H9 (cell line): ENCODE measurements at regions not wholly inside any gene's neighbourhood (a gene's known extent, or its start where the extent isn't known, plus 50 kb on each side); places are given as distances from the start of the nearest gene placed in this dataset.

Experiments used
- DNase-seq: peaks from one replicate; pipeline ENCODE4 v3.0.0-alpha.2; 2017
- H2AFZ ChIP-seq: one replicate; pipeline ENCODE4 v1.6.1; 2013; ENCODE audit warnings: mild to moderate bottlenecking, low read length, control low read depth, moderate library complexity
- H2AK5ac ChIP-seq: 2 replicates; pipeline ENCODE4 v1.6.1; 2013; ENCODE audit warnings: low read length, control low read depth, mixed read lengths; ENCODE audit not compliant: insufficient read length
- H2BK120ac ChIP-seq: one replicate; pipeline ENCODE4 v1.6.1; 2013; ENCODE audit warnings: low read depth, mild to moderate bottlenecking, low read length, control low read depth, inconsistent platforms; ENCODE audit not compliant: poor library complexity, severe bottlenecking
- H2BK12ac ChIP-seq: 2 replicates; pipeline ENCODE4 v1.6.1; 2013; ENCODE audit warnings: low read length, control low read depth, mixed read lengths, low read depth; ENCODE audit not compliant: insufficient read length
- H2BK15ac ChIP-seq: 2 replicates; pipeline ENCODE4 v1.6.1; 2013; ENCODE audit warnings: low read depth, low read length, control low read depth
- H2BK20ac ChIP-seq: one replicate; pipeline ENCODE4 v1.6.1; 2013; ENCODE audit warnings: low read depth, mild to moderate bottlenecking, low read length, control low read depth, inconsistent platforms; ENCODE audit not compliant: poor library complexity, severe bottlenecking
- H2BK5ac ChIP-seq: 2 replicates; pipeline ENCODE4 v1.6.1; 2013; ENCODE audit warnings: low read length, control low read depth, mixed read lengths; ENCODE audit not compliant: insufficient read length
- H3K14ac ChIP-seq: 2 replicates; pipeline ENCODE4 v1.6.1; 2013; ENCODE audit warnings: low read length, control low read depth; ENCODE audit not compliant: insufficient read depth
- H3K18ac ChIP-seq: 2 replicates; pipeline ENCODE4 v1.6.1; 2013; ENCODE audit warnings: low read depth, mild to moderate bottlenecking, mixed read lengths, low read length, control low read depth; ENCODE audit not compliant: insufficient read length
- H3K23ac ChIP-seq: 2 replicates; pipeline ENCODE4 v1.6.1; 2013; ENCODE audit warnings: low read length, control low read depth, mixed read lengths, low read depth; ENCODE audit not compliant: insufficient read length
- H3K23me2 ChIP-seq: 2 replicates; pipeline ENCODE4 v1.6.1; 2013; ENCODE audit warnings: low read depth, mild to moderate bottlenecking, mixed read lengths, low read length, control low read depth; ENCODE audit not compliant: insufficient read length, poor library complexity, severe bottlenecking
- H3K27ac ChIP-seq: 2 replicates; pipeline ENCODE4 v1.5.1; 2013; ENCODE audit warnings: low read length, control low read depth, mixed read lengths, low read depth; ENCODE audit not compliant: insufficient read length
- H3K27me3 ChIP-seq: 2 replicates; pipeline ENCODE4 v1.6.1; 2013; ENCODE audit warnings: low read length, control low read depth, inconsistent platforms; ENCODE audit not compliant: insufficient read depth
- H3K4ac ChIP-seq: 2 replicates; pipeline ENCODE4 v1.6.1; 2013; ENCODE audit warnings: low read depth, mild to moderate bottlenecking, control low read depth, inconsistent platforms, low read length, moderate library complexity
- H3K4me1 ChIP-seq: 2 replicates; pipeline ENCODE4 v1.6.1; 2013; ENCODE audit warnings: low read length, control low read depth, inconsistent platforms; ENCODE audit not compliant: insufficient read depth
- H3K4me2 ChIP-seq: 2 replicates; pipeline ENCODE4 v1.6.1; 2013; ENCODE audit warnings: low read length, control low read depth, mixed read lengths; ENCODE audit not compliant: insufficient read length, insufficient read depth
- H3K56ac ChIP-seq: 2 replicates; pipeline ENCODE4 v1.6.1; 2013; ENCODE audit warnings: low read depth, mild to moderate bottlenecking, mixed read lengths, low read length, control low read depth; ENCODE audit not compliant: insufficient read length
- H3K79me1 ChIP-seq: 2 replicates; pipeline ENCODE4 v1.6.1; 2013; ENCODE audit warnings: low read depth, mild to moderate bottlenecking, moderate library complexity, low read length, control low read depth, inconsistent platforms; ENCODE audit not compliant: insufficient read depth, poor library complexity, severe bottlenecking
- H3K79me2 ChIP-seq: 2 replicates; pipeline ENCODE4 v1.6.1; 2013; ENCODE audit warnings: low read length, control low read depth, inconsistent platforms; ENCODE audit not compliant: insufficient read depth
- H3K9ac ChIP-seq: 2 replicates; pipeline ENCODE4 v1.6.1; 2013; ENCODE audit warnings: low read length, control low read depth, mixed read lengths; ENCODE audit not compliant: insufficient read length; ENCODE audit errors: extremely low read depth
- H3K9me3 ChIP-seq: one replicate; pipeline ENCODE4 v1.6.1; 2013; ENCODE audit warnings: low read depth, low read length, inconsistent platforms; ENCODE audit not compliant: control insufficient read depth
- H3T11ph ChIP-seq: one replicate; pipeline ENCODE4 v1.6.1; 2013; ENCODE audit warnings: mild to moderate bottlenecking, low read length, control low read depth, inconsistent platforms
- H4K20me1 ChIP-seq: one replicate; pipeline ENCODE4 v1.6.1; 2013; ENCODE audit not compliant: control insufficient read depth, insufficient read length, insufficient read depth
- H4K5ac ChIP-seq: 2 replicates; pipeline ENCODE4 v1.6.1; 2013; ENCODE audit warnings: low read depth, mild to moderate bottlenecking, mixed read lengths, low read length, control low read depth; ENCODE audit not compliant: insufficient read length
- H4K8ac ChIP-seq: replicated peaks from 2 replicates; pipeline ENCODE4 v1.6.1; 2013; ENCODE audit warnings: low read length, control low read depth, mixed read lengths, low read depth; ENCODE audit not compliant: insufficient read length
- H4K91ac ChIP-seq: 2 replicates; pipeline ENCODE4 v1.6.1; 2013; ENCODE audit warnings: low read depth, mild to moderate bottlenecking, moderate library complexity, mixed read lengths, low read length, control low read depth; ENCODE audit not compliant: insufficient read length
- H3K27ac Mint-ChIP-seq, 3 experiments: 2 replicates in 2 of 3; 3 replicates in 1 of 3; pipeline ENCODE4 v1.8.0; 2020 to 2021; ENCODE audit warnings: mixed read lengths in 3 of 3, mild to moderate bottlenecking in 1 of 3, moderate library complexity in 1 of 3
- H3K27me3 Mint-ChIP-seq: 2 replicates; pipeline ENCODE4 v1.8.0; 2021; ENCODE audit warnings: low read depth, mild to moderate bottlenecking, moderate library complexity, mixed read lengths
- H3K36me3 Mint-ChIP-seq, 3 experiments: 2 replicates in 2 of 3; 3 replicates in 1 of 3; pipeline ENCODE4 v1.8.0; 2020 to 2021; ENCODE audit warnings: low read depth in 3 of 3, mixed read lengths in 3 of 3; ENCODE audit not compliant: insufficient read depth in 1 of 3
- H3K4me1 Mint-ChIP-seq, 2 experiments: 2 replicates each; pipeline ENCODE4 v1.8.0; 2020; ENCODE audit warnings: mixed read lengths in 2 of 2
- H3K4me3 Mint-ChIP-seq, 2 experiments: 2 replicates in 1 of 2; 3 replicates in 1 of 2; pipeline ENCODE4 v1.8.0; 2020 to 2021; ENCODE audit warnings: mild to moderate bottlenecking in 2 of 2, mixed read lengths in 2 of 2, moderate library complexity in 1 of 2
- H3K9me3 Mint-ChIP-seq, 2 experiments: 2 replicates in 1 of 2; 3 replicates in 1 of 2; pipeline ENCODE4 v1.8.0; 2020; ENCODE audit warnings: mild to moderate bottlenecking in 2 of 2, mixed read lengths in 2 of 2, moderate library complexity in 1 of 2
- CTCF ChIP-seq: fragments of 200-600 bp; sonication (generic); conservative IDR thresholded peaks from 3 replicates; pipeline ENCODE4 v1.8.0; 2021; ENCODE audit warnings: antibody characterized with exemption, mild to moderate bottlenecking
- WGBS: extraction: QIAGEN DNeasy Blood & Tissue Kit; methylation state at CpG from one replicate; pipeline ENCODE4 v1.1.7; 2013; ENCODE audit warnings: missing lambda C conversion rate, low lambda C conversion rate, mixed read lengths; ENCODE audit not compliant: insufficient read length; ENCODE audit errors: extremely low coverage; 5-methylcytosine and 5-hydroxymethylcytosine counted together

GRCh38 chr10:128973221-128973620 lies 493.8 kb upstream of the MGMT start:
- no peak overlapping the region for H3K4ac ChIP-seq

More at GRCh38 chr10:128973221-128973620, 493.8 kb upstream of the MGMT start:
- Mint-ChIP-seq H3K4me1 (peaks cover 5 to 7% of the 10 kb centered on the region in 2 experiments; a peak in 3 of 4 replicates), H3K27ac (no peak overlapping the region), H3K27me3 (peaks cover 4% of the 10 kb centered on the region; the same call in 1 of the 2 replicates), H3K36me3 (no peaks in the 10 kb centered on the region), H3K9me3 (0 out of 5 replicates have a peak, but pooled peaks cover 0 to 5% of the 10 kb centered on the region in 2 experiments), H3K4me3 (no peak overlapping the region)
- no peak overlapping the region for H2AK5ac ChIP-seq
- H4K20me1 ChIP-seq = no peaks in the 10 kb centered on the region
- TF ChIP-seq CTCF = no peak
- H3K27ac ChIP-seq = no peak overlapping the region
- no peak overlapping the region for H3T11ph ChIP-seq
- no peak overlapping the region for H2BK12ac ChIP-seq
- H4K91ac ChIP-seq = no peak overlapping the region
- peaks cover 2% of the 10 kb centered on the region; the same call in 1 of the 2 replicates for H3K4me1 ChIP-seq
- no peak overlapping the region for H4K5ac ChIP-seq
- no peaks in the 10 kb centered on the region for H3K23me2 ChIP-seq
- no peaks in the 10 kb centered on the region for H3K79me1 ChIP-seq
- no peak overlapping the region for H3K4me2 ChIP-seq
- H3K23ac ChIP-seq = no peak overlapping the region
- H3K27me3 ChIP-seq = no peaks in the 10 kb centered on the region
- H3K9ac ChIP-seq = no peak overlapping the region
- H3K9me3 ChIP-seq = no peaks in the 10 kb centered on the region
- WGBS = no CpG with 5 or more reads among the region's 6 CpGs
- no peak overlapping the region for H2AFZ ChIP-seq
- no peak overlapping the region for H2BK20ac ChIP-seq
- no peak for DNase-seq
- H2BK120ac ChIP-seq = no peak overlapping the region
- no peak overlapping the region for H4K8ac ChIP-seq
- no peak overlapping the region for H2BK5ac ChIP-seq
- H3K56ac ChIP-seq = no peak overlapping the region
- no peak overlapping the region for H3K18ac ChIP-seq
- no peak overlapping the region for H2BK15ac ChIP-seq
- H3K14ac ChIP-seq = no peak overlapping the region
- no peaks in the 10 kb centered on the region for H3K79me2 ChIP-seq
